H1 (cell line): ENCODE measurements at regions not wholly inside any gene's neighbourhood (a gene's known extent, or its start where the extent isn't known, plus 50 kb on each side); places are given as distances from the start of the nearest gene placed in this dataset.
"Not testable (repeated sequence)": the region's sequence is repeated elsewhere in the genome, so short reads cannot be mapped to it uniquely, and the experiment has no call there.

Source experiments
- CTCF ChIA-PET: fragments of 300-600 bp; sonication (Branson Sonifier 250); formaldehyde crosslinking; loops from one replicate; lab custom pipeline; 2021; ENCODE audit not compliant: partially characterized antibody; lab: Charles Lee
- POLR2A ChIA-PET: fragments of 300-600 bp; sonication (Branson Sonifier 250); formaldehyde crosslinking; loops from one replicate; lab custom pipeline; 2021; ENCODE audit warnings: inconsistent platforms; ENCODE audit not compliant: partially characterized antibody; lab: Charles Lee
- DNase-seq, 2 experiments: peaks; one replicate each; pipeline versions ENCODE4 v3.0.0 to v3.0.0-alpha.2; 2010 to 2022; ENCODE audit warnings: low spot score in 2 of 2, low read depth in 1 of 2, mixed read lengths in 1 of 2
- FAIRE-seq: peaks from 2 replicates; lab custom pipeline; 2011; peaks lifted over from hg19 to GRCh38; lab: Jason Lieb, UNC
- H2AFZ ChIP-seq: 2 replicates; pipeline ENCODE4 v1.8.1; 2012; ENCODE audit warnings: low read length, inconsistent platforms
- H2AK5ac ChIP-seq: 2 replicates; pipeline ENCODE4 v1.6.1; 2013; ENCODE audit warnings: low read depth, low read length
- H2BK120ac ChIP-seq: replicated peaks from 2 replicates; pipeline ENCODE3; 2013; ENCODE audit warnings: low read depth, low read length, inconsistent platforms
- H2BK12ac ChIP-seq: 2 replicates; pipeline ENCODE4 v1.6.1; 2013; ENCODE audit warnings: low read depth, low read length
- H2BK15ac ChIP-seq: 2 replicates; pipeline ENCODE4 v1.6.1; 2013; ENCODE audit warnings: low read length
- H2BK20ac ChIP-seq: 2 replicates; pipeline ENCODE4 v1.6.1; 2013; ENCODE audit warnings: low read length
- H2BK5ac ChIP-seq: 2 replicates; pipeline ENCODE4 v1.6.1; 2013; ENCODE audit warnings: low read depth, low read length
- H3K14ac ChIP-seq: 2 replicates; pipeline ENCODE4 v1.6.1; 2013; ENCODE audit warnings: inconsistent platforms; ENCODE audit not compliant: insufficient read length
- H3K18ac ChIP-seq: 2 replicates; pipeline ENCODE4 v1.6.1; 2013; ENCODE audit warnings: low read length; ENCODE audit errors: extremely low read depth
- H3K23ac ChIP-seq: 2 replicates; pipeline ENCODE4 v1.6.1; 2013; ENCODE audit warnings: inconsistent platforms; ENCODE audit not compliant: insufficient read length
- H3K23me2 ChIP-seq: 2 replicates; pipeline ENCODE4 v1.6.1; 2013; ENCODE audit warnings: low read depth, low read length
- H3K27ac ChIP-seq: 2 replicates; pipeline ENCODE4 v1.6.1; 2011; ENCODE audit warnings: low read depth, low read length, inconsistent platforms
- H3K27me3 ChIP-seq, 4 experiments: replicated peaks in 1 of 4; 1 replicate in 1 of 4; 2 replicates in 3 of 4; pipeline versions ENCODE4 v1.6.1 to v1.8.1; 2011 to 2013; ENCODE audit warnings: low read length in 3 of 4, mild to moderate bottlenecking in 3 of 4, inconsistent platforms in 2 of 4, mixed read lengths in 2 of 4, moderate library complexity in 1 of 4; ENCODE audit not compliant: control insufficient read depth in 3 of 4, insufficient read depth in 3 of 4; ENCODE audit errors: extremely low read depth in 1 of 4
- H3K36me3 ChIP-seq, 4 experiments: 2 replicates each; pipeline versions ENCODE4 v1.6.1 to v1.8.1; 2011 to 2013; ENCODE audit warnings: mild to moderate bottlenecking in 4 of 4, low read length in 3 of 4, moderate library complexity in 2 of 4, control low read depth in 1 of 4, inconsistent platforms in 1 of 4; ENCODE audit not compliant: insufficient read depth in 4 of 4, control insufficient read depth in 2 of 4
- H3K4ac ChIP-seq: replicated peaks from 2 replicates; pipeline ENCODE3; 2013; ENCODE audit warnings: low read length, low read depth, mixed read lengths, inconsistent platforms; ENCODE audit not compliant: insufficient read length
- H3K4me1 ChIP-seq, 4 experiments: replicated peaks in 1 of 4; 1 replicate in 1 of 4; 2 replicates in 3 of 4; pipeline versions ENCODE4 v1.6.1 to v1.8.1; 2011 to 2013; ENCODE audit warnings: low read length in 3 of 4, inconsistent platforms in 2 of 4, mixed read lengths in 1 of 4; ENCODE audit not compliant: insufficient read depth in 4 of 4, control insufficient read depth in 3 of 4
- H3K4me2 ChIP-seq, 2 experiments: 2 replicates each; pipeline versions ENCODE4 v1.6.1 to v1.8.1; 2011 to 2013; ENCODE audit warnings: low read depth in 2 of 2, low read length in 2 of 2, control low read depth in 1 of 2, inconsistent platforms in 1 of 2, mild to moderate bottlenecking in 1 of 2; ENCODE audit not compliant: insufficient read depth in 1 of 2
- H3K4me3 ChIP-seq, 4 experiments: fragments of 200-600, 300-600 bp in 1 of 4; sonication (generic), shearing (Covaris generic), sonication (Bioruptor Twin) in 1 of 4; 2 replicates each; pipeline versions ENCODE4 v1.5.1 to v1.8.1; 2011 to 2016; ENCODE audit warnings: low read length in 4 of 4, low read depth in 3 of 4, control low read depth in 2 of 4, inconsistent platforms in 2 of 4, mild to moderate bottlenecking in 2 of 4, mixed read lengths in 1 of 4, moderate library complexity in 1 of 4; ENCODE audit not compliant: insufficient read depth in 2 of 4; ENCODE audit errors: extremely low read depth in 1 of 4
- H3K56ac ChIP-seq: replicated peaks from 2 replicates; pipeline ENCODE3; 2013; ENCODE audit warnings: low read depth, mild to moderate bottlenecking, mixed read lengths, low read length, inconsistent platforms; ENCODE audit not compliant: insufficient read length
- H3K79me1 ChIP-seq: 2 replicates; pipeline ENCODE4 v1.6.1; 2013; ENCODE audit warnings: low read depth, low read length, control low read depth
- H3K79me2 ChIP-seq, 2 experiments: 2 replicates each; pipeline versions ENCODE4 v1.6.1 to v1.8.1; 2012 to 2013; ENCODE audit warnings: low read length in 2 of 2, mild to moderate bottlenecking in 2 of 2, inconsistent platforms in 1 of 2; ENCODE audit not compliant: insufficient read depth in 2 of 2, control insufficient read depth in 1 of 2
- H3K9ac ChIP-seq, 4 experiments: replicated peaks in 1 of 4; 1 replicate in 1 of 4; 2 replicates in 3 of 4; pipeline versions ENCODE4 v1.6.1 to v1.8.1; 2011 to 2013; ENCODE audit warnings: low read depth in 3 of 4, low read length in 3 of 4, control low read depth in 2 of 4, mild to moderate bottlenecking in 2 of 4, moderate library complexity in 2 of 4, inconsistent platforms in 1 of 4; ENCODE audit errors: extremely low read depth in 1 of 4
- H3K9me3 ChIP-seq, 2 experiments: 2 replicates each; pipeline versions ENCODE4 v1.6.1 to v1.8.1; 2012 to 2013; ENCODE audit warnings: mild to moderate bottlenecking in 2 of 2, moderate library complexity in 2 of 2, control low read depth in 1 of 2, inconsistent platforms in 1 of 2, low read depth in 1 of 2, low read length in 1 of 2, mixed read lengths in 1 of 2; ENCODE audit not compliant: insufficient read depth in 2 of 2
- H4K20me1 ChIP-seq, 2 experiments: replicated peaks in 1 of 2; 2 replicates each; pipeline versions ENCODE3 to v1.8.1; 2011 to 2013; ENCODE audit warnings: inconsistent platforms in 2 of 2, low read length in 2 of 2, mild to moderate bottlenecking in 1 of 2; ENCODE audit not compliant: insufficient read depth in 2 of 2, control insufficient read depth in 1 of 2
- H4K5ac ChIP-seq: 2 replicates; pipeline ENCODE4 v1.6.1; 2013; ENCODE audit warnings: low read length, low read depth, mixed read lengths, inconsistent platforms; ENCODE audit not compliant: insufficient read length
- H4K8ac ChIP-seq: 2 replicates; pipeline ENCODE4 v1.8.0; 2013; ENCODE audit warnings: mild to moderate bottlenecking, moderate library complexity, low read length, inconsistent platforms; ENCODE audit not compliant: insufficient read depth; ENCODE audit errors: extremely low read depth
- H4K91ac ChIP-seq: replicated peaks from 2 replicates; pipeline ENCODE3; 2013; ENCODE audit warnings: low read length, mixed read lengths, inconsistent platforms; ENCODE audit not compliant: insufficient read length
- WGBS, 2 experiments: shearing (Covaris generic) in 1 of 2; methylation state at CpG; one replicate each; pipeline versions ENCODE4 v1.1.6 to v1.1.7; 2013 to 2015; ENCODE audit warnings: low lambda C conversion rate in 2 of 2, mixed read lengths in 2 of 2, inconsistent platforms in 1 of 2, low coverage in 1 of 2, missing lambda C conversion rate in 1 of 2; ENCODE audit not compliant: insufficient replicate concordance in 2 of 2, insufficient coverage in 1 of 2, insufficient read length in 1 of 2; ENCODE audit errors: extremely low coverage in 1 of 2, missing lambda C conversion rate in 1 of 2; 5-methylcytosine and 5-hydroxymethylcytosine counted together

DNA sequence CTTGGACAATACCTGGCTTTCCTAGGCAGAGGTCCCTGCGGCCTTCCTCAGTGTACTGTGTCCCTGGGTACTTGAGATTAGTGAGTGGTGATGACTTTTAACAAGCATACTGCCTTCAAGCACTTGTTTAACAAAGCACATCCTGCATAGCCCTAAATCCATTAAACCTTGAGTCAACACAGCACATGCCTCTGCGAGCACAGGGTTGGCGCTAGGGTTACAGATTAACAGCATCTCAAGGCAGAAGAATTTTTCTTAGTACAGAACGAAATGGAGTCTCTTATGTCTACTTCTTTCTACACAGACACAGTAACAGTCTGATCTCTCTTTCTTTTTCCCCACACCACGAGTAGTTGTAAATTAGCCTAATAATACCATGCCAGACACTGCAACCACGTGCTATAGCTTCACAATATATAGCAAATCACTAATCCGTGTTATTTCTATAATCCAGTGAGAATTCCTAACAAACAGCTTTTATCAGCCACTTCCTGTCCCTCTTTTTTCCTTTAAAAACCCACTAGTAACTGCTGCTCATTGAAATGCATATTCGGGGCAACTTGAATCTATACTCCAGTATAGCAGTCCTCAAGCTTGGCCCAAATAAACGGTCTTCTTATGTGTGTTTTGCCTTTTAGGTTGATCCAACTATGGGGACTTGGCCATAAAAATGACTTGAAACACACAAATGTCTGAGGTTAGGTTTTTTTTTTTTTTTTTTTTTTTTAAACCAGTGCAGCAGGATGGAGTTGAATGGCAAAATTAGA lies 102.9 kb upstream of the MTLN start:
- H2AFZ ChIP-seq, H3K4me2 ChIP-seq, H3K9me3 ChIP-seq, H2BK12ac ChIP-seq, DNase-seq, H3K4ac ChIP-seq, H2BK20ac ChIP-seq, H3K23me2 ChIP-seq, H2BK120ac ChIP-seq, H3K27me3 ChIP-seq, H3K79me1 ChIP-seq, H3K79me2 ChIP-seq, POLR2A ChIA-PET, H2AK5ac ChIP-seq, H4K91ac ChIP-seq, H3K14ac ChIP-seq, H2BK15ac ChIP-seq, H3K18ac ChIP-seq, H2BK5ac ChIP-seq, H3K23ac ChIP-seq, H3K56ac ChIP-seq, H3K36me3 ChIP-seq, H3K4me3 ChIP-seq, H4K20me1 ChIP-seq, H3K4me1 ChIP-seq, H3K9ac ChIP-seq, CTCF ChIA-PET, H4K5ac ChIP-seq, H3K27ac ChIP-seq, H4K8ac ChIP-seq: not testable (repeated sequence)
- WGBS, 2 experiments: no CpG with 5 or more reads among the region's 9 CpGs
- peak; percentile 36 for FAIRE-seq

DNA sequence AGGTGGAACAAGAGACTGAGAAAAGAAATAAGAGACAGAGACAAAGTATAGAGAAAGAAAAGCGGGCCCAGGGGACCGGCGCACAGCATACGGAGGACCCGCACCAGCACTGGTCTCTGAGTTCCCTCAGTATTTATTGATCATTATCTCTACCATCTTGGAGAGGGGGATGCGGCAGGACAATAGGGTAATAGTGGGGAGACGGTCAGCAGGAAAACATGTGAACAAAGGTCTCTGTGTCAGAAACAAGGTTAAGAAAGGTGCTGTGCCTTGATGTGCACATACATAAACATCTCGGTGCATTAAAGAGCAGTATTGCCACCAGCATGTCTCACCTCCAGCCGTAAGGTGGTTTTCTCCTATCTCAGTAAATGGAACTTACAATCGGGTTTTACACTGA lies 102.1 kb upstream of the MTLN start:
- H3K27me3 ChIP-seq, H3K4me1 ChIP-seq, H2BK120ac ChIP-seq, H3K4ac ChIP-seq, DNase-seq, FAIRE-seq, H3K36me3 ChIP-seq, H3K4me3 ChIP-seq, H4K20me1 ChIP-seq, CTCF ChIA-PET, H3K18ac ChIP-seq, H2AK5ac ChIP-seq, H3K79me1 ChIP-seq, POLR2A ChIA-PET, H3K23ac ChIP-seq, H4K8ac ChIP-seq, H3K14ac ChIP-seq, H4K5ac ChIP-seq, H2BK12ac ChIP-seq, H3K56ac ChIP-seq, H2BK5ac ChIP-seq, H3K23me2 ChIP-seq, H2BK15ac ChIP-seq, H3K9ac ChIP-seq, H2BK20ac ChIP-seq, H2AFZ ChIP-seq, H4K91ac ChIP-seq, H3K79me2 ChIP-seq, H3K9me3 ChIP-seq, H3K27ac ChIP-seq, H3K4me2 ChIP-seq: not testable (repeated sequence)
- WGBS, 2 experiments: 100% methylated on average over 1 of the region's 10 CpGs; no CpG with 5 or more reads in 1 of the 2 experiments
